Ovary (tissue), 7 donors: ENCODE measurements at regions not wholly inside any gene's neighbourhood (a gene's known extent, or its start where the extent isn't known, plus 50 kb on each side); places are given as distances from the start of the nearest gene placed in this dataset.

ENCODE experiments used
- DNase-seq, 5 donors: peaks; one replicate each; pipeline ENCODE4 v3.0.0-alpha.2; 2019 to 2020
- H3K27ac ChIP-seq, 2 donors: fragments of 200-600 bp; one replicate each; pipeline versions ENCODE4 v1.5.1 to v1.8.0; 2019 to 2022
- H3K27me3 ChIP-seq: fragments of 200-600 bp; one replicate; pipeline ENCODE4 v1.8.0; 2022
- H3K36me3 ChIP-seq: fragments of 200-600 bp; sonication (generic); one replicate; pipeline ENCODE4 v1.5.1; 2019
- H3K4me1 ChIP-seq: one replicate; pipeline ENCODE4 v1.8.1; 2013; ENCODE audit warnings: mild to moderate bottlenecking, moderate library complexity; ENCODE audit not compliant: insufficient read depth
- H3K4me3 ChIP-seq: fragments of 200-600 bp; sonication (generic); one replicate; pipeline ENCODE4 v1.5.1; 2017
- H3K9me3 ChIP-seq, 2 donors: fragments of 200-600 bp in 1 of 2; sonication (generic) in 1 of 2; one replicate each; pipeline versions ENCODE4 v1.5.1 to v1.8.1; 2013 to 2019; ENCODE audit warnings: mild to moderate bottlenecking in 1 of 2, moderate library complexity in 1 of 2
- CTCF ChIP-seq, 3 donors: fragments of 450-650 bp in 2 of 3; fragments of 200-600 bp in 1 of 3; IDR thresholded peaks; one replicate each; pipeline versions ENCODE4 v1.5.1 to v1.8.0; 2016 to 2022; ENCODE audit warnings: antibody characterized with exemption in 3 of 3, mild to moderate bottlenecking in 1 of 3
- EP300 ChIP-seq: sonication (generic); formaldehyde crosslinking; IDR thresholded peaks from one replicate; pipeline ENCODE4 v1.6.1; 2017; ENCODE audit warnings: antibody characterized with exemption
- POLR2A ChIP-seq: fragments of 450-650 bp; IDR thresholded peaks from one replicate; pipeline ENCODE4 v1.6.1; 2017; ENCODE audit warnings: antibody characterized with exemption, mild to moderate bottlenecking, moderate library complexity
- WGBS, 3 donors: extraction: QIAGEN DNeasy Blood & Tissue Kit in 1 of 3; methylation state at CpG; one replicate each; pipeline versions ENCODE4 v1.1.5 to v1.1.7; 2013 to 2017; 5-methylcytosine and 5-hydroxymethylcytosine counted together
- intact Hi-C, 4 donors: fragments of 100-400 bp; cut with DNase I; formaldehyde crosslinking; loops; one replicate each; pipeline versions ENCODE4 v1.11.0 to v1.15.1; 2022 to 2023
- donor health status: DM: no; HTN: no; CAD: no; lungs with moderate emphysema.
- donor health status: DM: no; HTN: no; CAD: no.
- donor health status: Bipolar disorder and iron deficiency.
- donor health status: DM: no; HTN: no; CAD: no.
- donor health status: DM: yes; HTN: yes; CAD: no.

- no peaks in the 10 kb centered on the region for H3K36me3 ChIP-seq
- H3K4me1 ChIP-seq, result no peaks in the 10 kb centered on the region
- no peak overlapping the region for H3K27ac ChIP-seq
- H3K4me3 ChIP-seq, result no peak overlapping the region
- WGBS, 3 donors, result 35 to 51% (median 47%) methylated on average over 5 of the region's 5 CpGs
- DNase-seq, result no peak
- TF ChIP-seq CTCF (IDR thresholded peaks at IDR 0.05) (no peak), POLR2A (no peak), EP300 (no peak)
- no peaks in the 10 kb centered on the region for H3K27me3 ChIP-seq
- intact Hi-C loops, result no loop called here
- H3K9me3 ChIP-seq, result no peaks in the 10 kb centered on the region
Measured at GRCh38 chr11:13850231-13851005, 112.1 kb upstream of the SPON1 start.

GRCh38 chr11:13851691-13852090, 110.8 kb upstream of the SPON1 start:
- no peaks in the 10 kb centered on the region for H3K27me3 ChIP-seq
- no peak overlapping the region for H3K4me3 ChIP-seq
- H3K36me3 ChIP-seq, result no peaks in the 10 kb centered on the region
- no peaks in the 10 kb centered on the region for H3K4me1 ChIP-seq
- intact Hi-C loops, result no loop called here
- DNase-seq, result no peak
- 20 to 59% (median 36%) methylated on average over 4 of the region's 4 CpGs for WGBS, 3 donors
- no peak overlapping the region for H3K27ac ChIP-seq
- no peaks in the 10 kb centered on the region for H3K9me3 ChIP-seq
- no peak for TF ChIP-seq POLR2A
- no peak for TF ChIP-seq CTCF (IDR thresholded peaks at IDR 0.05)
- no peak for TF ChIP-seq EP300

GRCh38 chr11:13852481-13852880, 110.0 kb upstream of the SPON1 start:
- TF ChIP-seq EP300 (no peak), POLR2A (no peak), CTCF (IDR thresholded peaks at IDR 0.05) (no peak)
- intact Hi-C loops, result no loop called here
- H3K9me3 ChIP-seq, result no peaks in the 10 kb centered on the region
- no peak for DNase-seq
- H3K27me3 ChIP-seq, result no peaks in the 10 kb centered on the region
- no peak overlapping the region for H3K4me3 ChIP-seq
- H3K4me1 ChIP-seq, result no peaks in the 10 kb centered on the region
- no peaks in the 10 kb centered on the region for H3K36me3 ChIP-seq
- no peak overlapping the region for H3K27ac ChIP-seq
- WGBS, 3 donors, result 48 to 59% (median 58%) methylated on average over 5 of the region's 5 CpGs

- H3K27me3 ChIP-seq, result no peaks in the 10 kb centered on the region
- intact Hi-C loops, result no loop called here
- no peak for DNase-seq
- 91 to 92% (median 92%) methylated on average over 3 of the region's 3 CpGs for WGBS, 3 donors
- no peak overlapping the region for H3K4me3 ChIP-seq
- no peak overlapping the region for H3K27ac ChIP-seq
- no peaks in the 10 kb centered on the region for H3K4me1 ChIP-seq
- no peaks in the 10 kb centered on the region for H3K36me3 ChIP-seq
- no peaks in the 10 kb centered on the region for H3K9me3 ChIP-seq
- TF ChIP-seq CTCF (IDR thresholded peaks at IDR 0.05) (no peak), POLR2A (no peak), EP300 (no peak)
Measured at GRCh38 chr11:13857828-13858227, 104.7 kb upstream of the SPON1 start.
